GM21360 (cell line): ENCODE measurements at regions not wholly inside any gene's neighbourhood (a gene's known extent, or its start where the extent isn't known, plus 50 kb on each side); places are given as distances from the start of the nearest gene placed in this dataset.
"Not testable (repeated sequence)": the region's sequence is repeated elsewhere in the genome, so short reads cannot be mapped to it uniquely, and the experiment has no call there.

Source experiments
- ATAC-seq: cut with Tn5 transposase; IDR thresholded peaks from one replicate; pipeline ENCODE4 v1.9.1; 2021; ENCODE audit warnings: mild to moderate bottlenecking, moderate library complexity; ENCODE audit not compliant: unreplicated experiment

DNA sequence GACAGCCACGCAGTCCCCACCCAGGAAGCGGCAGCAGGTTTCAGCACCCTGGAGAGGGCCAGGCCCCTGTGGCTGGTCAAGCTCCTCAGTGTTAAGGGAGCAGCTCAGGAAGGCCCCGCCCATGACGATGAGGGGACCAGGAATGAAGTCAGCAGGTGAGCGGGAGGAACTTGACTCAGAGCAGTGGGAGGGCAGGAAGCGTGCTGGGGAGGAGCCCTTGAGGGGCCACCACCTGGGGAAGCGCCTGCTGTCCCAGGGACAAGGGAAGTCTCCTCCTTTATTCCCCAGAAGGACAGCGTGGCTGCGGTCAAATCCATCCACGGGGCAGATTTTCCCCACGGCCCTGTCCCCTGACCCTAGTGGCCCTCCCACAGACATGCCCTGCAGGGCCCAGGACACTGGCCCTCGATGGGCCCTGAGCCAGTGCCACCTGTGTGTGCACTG is 357.6 kb downstream of the ADGRD1 start:
- ATAC-seq: not testable (repeated sequence)

DNA sequence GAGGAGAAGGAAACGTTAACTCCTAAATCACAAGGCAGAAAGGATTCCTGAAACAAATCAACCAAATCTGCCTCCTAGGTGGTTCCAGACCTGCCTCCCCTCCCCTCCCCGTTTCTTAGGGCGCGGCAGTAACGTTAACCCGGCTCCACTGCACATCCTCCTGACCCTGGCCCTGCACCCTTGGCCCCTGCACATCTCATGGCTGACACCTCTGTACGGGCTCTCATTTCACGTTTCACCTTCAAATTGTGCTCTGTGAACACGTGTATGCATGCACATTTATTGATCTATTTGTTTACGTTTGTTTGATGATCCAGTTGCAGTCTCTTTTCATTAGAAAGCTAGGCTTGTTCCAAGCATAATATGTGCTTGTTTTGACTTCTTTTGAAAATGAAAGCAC is 358.1 kb downstream of the ADGRD1 start:
- no peak for ATAC-seq

DNA sequence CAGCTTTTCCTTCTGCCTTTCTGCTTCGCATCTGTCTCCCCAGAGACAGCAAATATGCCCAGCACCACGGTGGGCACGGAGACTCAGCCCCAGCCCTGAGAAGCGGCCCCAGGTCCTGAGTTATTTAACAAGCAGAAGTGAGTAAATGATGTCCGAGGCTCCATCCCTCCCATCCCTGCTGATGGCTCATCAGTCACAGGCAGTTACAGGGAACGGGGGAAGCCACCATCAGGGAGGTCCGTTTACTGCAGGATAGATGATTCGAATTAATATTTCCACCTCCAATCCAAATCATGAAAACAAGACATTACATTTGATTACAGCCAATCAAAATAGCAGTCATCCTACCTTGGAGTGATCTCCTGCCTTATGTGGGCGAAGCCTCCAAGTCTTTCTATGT is 358.7 kb downstream of the ADGRD1 start:
- ATAC-seq: not testable (repeated sequence)

DNA sequence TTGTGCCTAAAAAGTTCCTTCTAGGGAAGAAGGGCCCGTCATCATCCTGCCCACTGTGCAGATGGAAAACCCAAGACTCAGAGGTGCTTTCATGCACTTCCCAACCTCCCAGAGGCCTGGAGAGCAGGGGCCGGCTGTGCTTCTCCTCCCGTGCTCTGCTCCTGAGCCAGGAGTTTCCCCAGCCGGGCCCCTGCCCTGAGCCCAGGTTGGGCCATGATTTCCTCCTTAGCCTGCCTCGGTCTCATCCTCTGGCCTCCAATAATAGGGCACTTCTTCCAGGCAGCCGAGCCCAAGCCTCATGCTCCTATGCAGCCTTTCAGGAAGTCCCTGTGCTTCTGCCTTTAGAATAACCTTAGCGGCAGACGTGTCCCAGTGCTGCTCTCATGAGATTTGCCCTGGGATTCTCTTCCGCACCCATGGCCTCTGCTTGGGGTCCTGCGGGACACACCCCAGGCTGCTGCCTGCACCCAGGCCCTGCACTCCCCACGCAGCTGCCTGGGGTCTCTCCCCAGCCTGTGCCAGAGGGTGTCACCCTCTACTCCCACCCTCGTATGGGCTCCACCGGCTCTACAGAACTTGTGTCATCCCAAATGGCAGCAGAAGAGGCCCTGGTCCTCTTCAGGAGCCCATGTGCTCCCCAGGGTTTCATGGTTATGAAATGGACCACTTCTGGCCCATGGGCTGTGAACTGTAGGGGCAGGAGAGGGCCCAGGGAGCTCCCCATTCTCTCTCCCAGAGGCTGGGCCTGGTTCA is 359.3 kb downstream of the ADGRD1 start:
- ATAC-seq: no peak

DNA sequence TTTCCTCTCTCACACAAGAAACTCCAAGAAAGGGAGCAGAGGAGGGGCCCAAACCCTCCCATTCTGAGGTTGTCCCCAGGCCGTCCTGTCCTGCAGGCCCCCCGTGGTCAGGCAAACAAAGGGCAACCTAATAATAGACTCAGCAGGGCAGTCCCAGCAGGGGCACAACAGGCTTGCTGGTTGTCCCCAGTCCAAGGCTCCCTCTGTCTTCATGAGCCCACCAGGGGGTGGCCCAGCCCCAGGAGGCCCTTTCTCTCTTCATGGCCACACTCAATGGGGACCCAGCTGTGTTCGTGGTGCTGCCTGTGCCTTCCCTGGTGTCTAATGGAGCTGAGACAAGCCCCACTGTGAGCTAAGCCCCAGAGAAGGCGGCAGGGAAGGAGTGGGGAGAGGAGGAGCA is 359.9 kb downstream of the ADGRD1 start:
- ATAC-seq: no peak

DNA sequence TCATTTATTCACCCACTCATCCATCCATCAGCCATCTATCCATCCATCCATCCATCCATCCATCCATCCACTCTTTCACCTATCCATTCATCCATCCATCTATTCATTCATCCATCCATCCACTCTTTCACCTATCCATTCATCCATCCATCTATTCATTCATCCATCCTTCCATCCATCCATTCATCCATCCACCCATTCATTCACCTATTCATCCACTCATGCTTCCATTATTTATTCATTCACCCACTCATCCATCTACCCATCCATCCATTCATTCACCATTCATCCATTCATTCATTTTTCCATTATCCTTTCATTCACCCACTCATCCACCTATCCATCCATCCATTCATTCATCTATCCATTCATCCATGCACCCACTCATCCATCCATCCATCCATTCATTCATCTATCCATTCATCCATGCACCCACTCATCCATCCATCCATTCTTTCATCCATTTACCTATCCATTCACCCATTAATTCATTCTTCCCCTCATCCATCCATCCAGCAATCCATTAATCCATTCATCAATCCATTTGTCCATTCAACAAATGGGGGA is 360.9 kb downstream of the ADGRD1 start:
- no peak for ATAC-seq

DNA sequence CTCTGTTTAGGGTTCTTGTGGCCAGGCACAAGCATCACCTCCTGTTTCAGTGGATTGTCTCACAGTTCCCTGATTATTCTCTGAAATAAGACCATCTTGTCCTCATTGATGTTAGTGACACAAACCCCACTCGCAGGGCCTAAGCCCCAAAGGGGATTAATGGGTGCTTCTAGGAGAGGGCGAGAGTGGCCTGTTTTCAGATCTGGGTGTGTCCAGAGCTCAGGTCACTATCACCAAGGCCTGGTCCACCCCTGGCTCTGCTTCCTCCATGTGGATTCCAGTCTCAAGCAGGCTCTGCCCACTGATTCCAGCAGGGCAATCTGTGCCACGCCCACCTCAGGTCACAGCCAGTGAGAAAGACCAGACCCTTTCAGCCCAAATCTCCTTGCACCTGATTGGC is 361.9 kb downstream of the ADGRD1 start:
- ATAC-seq: no peak

DNA sequence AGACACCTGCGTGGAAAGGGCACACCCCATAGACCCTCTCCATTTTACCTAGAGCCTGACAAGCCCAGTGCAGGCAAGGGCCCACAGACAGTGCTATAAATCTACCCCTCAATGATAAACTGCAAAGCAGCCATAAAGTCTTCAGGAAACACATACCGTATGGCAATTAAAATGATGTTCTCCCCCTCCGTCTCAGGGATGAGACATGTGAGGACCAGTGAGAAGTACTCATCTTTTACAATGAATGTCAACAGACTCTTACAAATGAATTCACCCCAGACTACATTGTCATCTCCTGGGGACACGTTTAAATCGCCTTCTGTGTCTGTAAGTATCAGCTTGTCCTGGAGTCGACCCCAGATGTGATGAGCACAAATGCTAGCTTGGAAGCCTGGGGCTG is 362.7 kb downstream of the ADGRD1 start:
- no peak for ATAC-seq

DNA sequence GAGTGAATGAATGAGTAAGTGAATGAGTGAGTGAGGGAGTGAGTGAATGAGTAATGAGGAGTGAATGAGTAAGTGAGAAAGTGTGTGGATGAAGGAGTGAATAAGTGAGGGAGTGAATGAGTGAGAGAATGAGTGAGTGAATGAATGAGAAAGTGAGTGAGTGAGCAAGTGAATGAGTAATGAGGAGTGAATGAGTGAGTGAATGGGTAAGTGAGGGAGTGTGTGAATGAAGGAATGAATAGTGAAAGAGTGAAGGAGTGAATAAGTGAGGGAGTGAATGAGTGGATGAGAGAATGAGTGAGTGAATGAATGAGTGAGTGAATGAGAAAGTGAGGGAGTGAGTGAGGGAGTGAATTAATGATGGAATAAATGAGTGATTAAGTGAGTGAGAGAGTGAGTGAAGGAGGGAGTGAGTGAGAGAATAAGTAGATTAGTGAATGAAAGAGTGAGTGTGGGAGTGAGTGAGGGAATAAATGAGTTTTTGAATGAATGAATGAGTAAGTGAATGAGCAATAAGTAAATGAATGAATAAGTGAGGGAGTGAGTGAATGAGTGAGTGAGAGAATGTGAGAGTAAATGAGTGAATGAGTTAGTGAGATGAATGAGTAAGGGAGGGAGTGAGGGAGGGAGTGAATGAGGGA is 364.5 kb downstream of the ADGRD1 start:
- ATAC-seq: no peak

DNA sequence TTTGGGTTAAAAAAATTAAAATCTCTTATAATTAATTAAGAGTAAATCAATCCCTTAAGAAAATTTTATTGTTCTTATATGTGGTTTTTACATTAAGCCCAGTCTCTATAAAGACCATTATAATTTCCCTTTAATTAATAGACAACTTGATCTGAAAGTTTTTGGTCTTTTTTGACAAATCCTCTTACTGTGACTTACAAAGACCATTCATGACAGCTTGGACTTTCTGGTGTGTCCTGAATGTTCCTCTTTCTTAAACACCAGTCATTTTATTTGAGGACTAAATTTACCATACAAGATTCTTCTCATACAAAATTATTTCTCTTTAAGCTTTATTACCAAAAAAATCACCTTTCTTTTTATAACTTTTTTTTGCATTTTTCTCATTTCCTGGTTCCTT is 368.3 kb downstream of the ADGRD1 start:
- ATAC-seq: no peak

DNA sequence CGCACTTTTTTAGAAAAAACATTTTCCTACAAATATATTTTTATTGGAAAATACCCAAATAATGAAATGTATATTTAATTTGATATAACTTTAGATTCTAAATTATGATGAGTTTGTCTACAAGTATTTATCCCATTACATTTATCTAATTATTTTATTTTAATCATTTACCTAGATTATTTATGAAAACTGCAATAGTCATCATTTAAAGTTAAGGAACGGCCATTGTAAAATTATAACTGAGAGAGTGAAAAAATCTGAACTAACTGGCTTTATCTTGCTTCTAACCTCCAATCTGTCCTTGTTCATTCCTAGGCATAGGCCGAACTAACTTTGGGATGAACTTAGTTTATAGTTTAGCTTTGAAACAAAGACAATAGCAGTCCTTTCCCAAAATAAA is 368.8 kb downstream of the ADGRD1 start:
- not testable (repeated sequence) for ATAC-seq

DNA sequence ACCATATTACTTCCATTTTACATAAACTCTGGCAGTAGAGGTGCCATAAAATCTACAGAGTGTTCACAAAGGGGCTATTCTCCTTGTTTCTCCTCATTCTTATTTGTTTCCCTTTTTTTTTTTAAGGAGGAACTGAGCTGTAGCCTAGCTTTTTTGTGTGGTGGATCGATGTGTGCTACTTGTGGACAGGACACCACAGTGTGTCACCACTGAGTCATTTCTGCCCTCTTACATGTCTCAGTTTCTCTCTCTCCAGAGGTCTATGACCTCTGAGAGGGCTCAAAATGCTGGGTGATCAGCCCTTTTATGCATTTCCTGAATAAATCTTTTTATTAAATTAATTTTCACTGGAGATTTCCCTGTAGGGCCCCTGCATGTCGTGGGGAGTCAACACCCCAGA is 370.2 kb downstream of the ADGRD1 start:
- ATAC-seq: no peak

DNA sequence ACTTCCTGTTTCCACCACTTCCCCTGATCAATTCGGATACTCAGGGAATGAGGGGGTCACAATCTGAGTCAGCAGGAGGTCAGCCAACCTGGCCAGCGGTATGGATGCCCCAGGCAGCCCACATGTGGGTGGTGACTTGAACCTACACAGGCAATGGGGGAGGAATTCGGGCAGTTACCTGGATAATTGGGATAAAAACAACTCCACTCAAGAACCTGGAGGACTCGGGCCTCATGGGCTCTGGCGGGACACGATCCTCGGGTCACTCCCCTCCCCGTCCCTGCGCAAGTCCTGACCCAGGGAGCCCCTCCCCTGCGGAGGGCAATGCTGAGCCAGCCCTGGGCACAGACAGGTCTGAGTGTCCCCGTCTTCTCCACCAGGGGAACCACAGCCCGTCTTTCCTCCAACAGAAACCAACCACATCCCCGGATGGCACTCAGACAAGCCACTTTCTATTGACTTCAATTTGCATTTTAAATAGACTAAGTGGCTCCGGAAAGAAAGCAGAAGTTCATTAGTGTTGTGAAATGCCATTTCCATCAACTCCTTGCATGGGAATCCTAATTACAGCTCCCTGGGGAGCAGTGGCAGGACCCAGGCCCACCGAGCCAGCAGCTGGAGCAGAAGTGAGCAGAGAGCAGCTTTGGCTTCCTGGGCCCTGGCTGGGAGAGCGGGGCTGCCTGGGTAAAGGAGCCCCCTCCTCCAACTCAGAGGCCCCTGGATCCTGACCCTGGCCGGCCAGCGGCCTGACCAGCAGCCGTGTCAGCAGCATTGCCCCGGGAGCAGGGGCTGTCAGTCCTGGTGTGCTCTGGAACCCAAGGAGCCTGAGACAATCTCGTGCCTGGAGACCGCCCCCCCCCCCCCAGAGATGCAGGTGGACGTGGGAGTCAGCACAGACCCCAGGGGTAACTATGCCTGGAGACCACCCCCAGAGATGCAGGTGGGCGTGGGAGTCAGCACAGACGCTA is 374.1 kb downstream of the ADGRD1 start:
- no peak for ATAC-seq

DNA sequence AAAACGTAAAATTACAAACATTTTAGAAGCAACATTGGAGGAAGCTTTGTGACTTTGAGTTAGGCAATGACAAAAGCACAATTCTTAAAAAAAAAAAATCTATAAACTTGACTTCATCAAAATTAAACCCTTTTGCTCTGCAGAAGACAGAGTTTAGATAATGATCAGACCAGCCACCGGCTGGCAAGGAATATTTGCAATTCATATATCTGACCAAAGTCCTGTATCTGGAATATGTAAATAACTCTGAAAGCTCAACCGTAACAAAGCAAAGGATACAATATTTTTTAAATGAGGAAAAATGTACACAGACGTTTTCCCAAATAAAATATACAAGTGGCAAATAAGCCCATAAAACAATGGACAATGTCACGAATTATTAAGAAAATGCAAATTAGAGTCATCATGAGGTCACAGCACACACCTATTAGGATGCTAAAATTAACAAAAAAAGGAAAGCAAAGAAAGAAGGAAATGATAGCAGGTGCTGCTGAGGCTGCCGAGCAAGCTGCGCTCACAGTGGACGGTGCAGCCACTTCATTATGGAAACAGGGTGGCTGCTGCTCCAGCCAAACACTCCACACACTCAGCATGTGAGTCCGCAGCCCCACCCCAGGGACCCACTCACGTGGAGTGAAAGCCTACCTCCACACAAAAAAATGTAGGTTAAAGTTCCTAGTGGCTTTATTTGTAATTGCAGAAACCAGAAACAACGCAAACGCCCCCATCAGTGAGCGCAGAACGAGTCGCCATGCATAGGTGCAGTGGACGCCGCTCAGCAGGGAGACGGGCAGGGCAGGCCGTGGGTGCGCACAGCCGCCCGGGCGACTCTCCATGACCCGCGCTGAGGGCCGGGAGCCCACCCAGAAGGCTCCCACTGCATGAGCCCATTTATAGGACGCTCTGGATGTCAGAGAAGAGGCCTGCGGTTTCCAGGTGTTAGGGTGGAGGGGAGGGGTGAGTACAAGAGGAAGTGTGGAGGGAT is 375.4 kb downstream of the ADGRD1 start:
- ATAC-seq: not testable (repeated sequence)

DNA sequence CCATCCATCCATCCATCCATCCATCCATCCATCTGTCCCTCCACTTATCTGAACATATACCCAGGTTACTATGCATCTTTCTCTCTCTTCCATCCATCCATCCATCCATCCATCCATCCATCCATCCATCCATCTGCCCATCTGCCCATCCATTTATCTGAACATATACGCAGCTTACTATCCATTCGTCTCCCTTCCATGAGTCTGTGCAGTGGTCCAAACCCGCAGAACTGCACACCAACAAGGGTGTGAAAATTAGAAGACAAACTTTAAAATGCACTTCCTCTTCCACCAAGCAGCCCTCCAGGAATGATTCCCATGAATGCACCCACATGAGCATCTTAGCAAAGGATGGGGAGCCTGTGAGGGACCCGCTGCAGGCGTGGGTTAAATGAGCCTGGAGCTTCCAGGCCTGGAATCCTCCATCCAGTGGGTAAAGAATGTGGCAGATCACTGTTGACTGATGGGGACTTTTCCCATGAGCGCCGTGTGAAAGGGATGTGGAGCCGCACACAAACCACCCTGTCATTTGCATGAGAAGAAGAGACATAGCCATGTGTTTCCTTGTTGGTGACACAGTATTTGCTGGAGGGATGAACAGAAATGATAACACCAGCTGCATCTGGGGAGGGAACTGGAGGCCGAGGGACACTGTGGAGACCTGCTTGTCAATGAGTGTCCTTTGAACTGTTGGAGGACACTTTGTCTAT is 376.6 kb downstream of the ADGRD1 start:
- ATAC-seq: no peak

DNA sequence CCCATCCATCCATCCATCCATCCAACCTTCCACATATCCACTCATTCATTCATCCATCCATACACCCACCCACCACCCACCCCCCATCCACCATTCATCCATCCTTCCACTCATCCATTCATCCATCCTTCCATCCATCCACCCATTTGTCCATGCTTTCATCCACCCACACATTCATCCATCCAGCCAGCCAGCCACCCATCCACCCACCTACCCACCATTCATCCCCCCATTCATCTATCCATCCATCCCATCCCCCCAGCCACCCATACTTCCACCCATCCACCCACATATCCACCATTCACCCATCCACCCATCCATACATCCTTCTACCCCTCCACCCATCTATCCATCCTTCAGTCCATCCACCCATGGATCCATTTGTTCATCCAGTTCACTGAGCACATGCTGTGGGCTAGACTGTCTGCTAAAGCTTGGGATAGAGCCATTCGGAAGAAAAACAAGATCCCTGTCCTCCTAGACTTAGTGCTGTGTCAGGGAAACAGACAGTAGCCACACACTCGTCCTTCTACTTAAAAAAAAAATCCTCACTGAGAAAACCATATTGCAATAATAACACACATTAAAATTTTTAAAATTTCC is 377.5 kb downstream of the ADGRD1 start:
- ATAC-seq: no peak

DNA sequence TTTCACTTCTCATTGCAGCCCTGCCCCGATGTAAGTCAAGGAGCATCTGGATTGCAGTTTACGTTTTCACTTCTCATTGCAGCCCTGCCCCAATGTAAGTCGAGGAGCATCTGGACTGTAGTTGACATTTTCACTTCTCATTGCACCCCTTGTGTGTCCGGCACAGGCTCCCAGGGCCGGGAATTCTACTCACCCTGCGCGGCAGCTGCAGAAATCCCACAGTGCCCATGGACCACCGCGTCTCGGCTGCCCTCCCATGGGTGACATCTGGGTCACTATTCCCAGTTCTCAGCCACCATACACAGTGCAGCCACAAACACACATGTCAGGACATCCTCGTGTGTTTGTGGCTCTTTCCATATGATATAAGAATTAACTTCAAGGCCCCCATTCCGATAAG is 378.5 kb downstream of the ADGRD1 start:
- no peak for ATAC-seq

DNA sequence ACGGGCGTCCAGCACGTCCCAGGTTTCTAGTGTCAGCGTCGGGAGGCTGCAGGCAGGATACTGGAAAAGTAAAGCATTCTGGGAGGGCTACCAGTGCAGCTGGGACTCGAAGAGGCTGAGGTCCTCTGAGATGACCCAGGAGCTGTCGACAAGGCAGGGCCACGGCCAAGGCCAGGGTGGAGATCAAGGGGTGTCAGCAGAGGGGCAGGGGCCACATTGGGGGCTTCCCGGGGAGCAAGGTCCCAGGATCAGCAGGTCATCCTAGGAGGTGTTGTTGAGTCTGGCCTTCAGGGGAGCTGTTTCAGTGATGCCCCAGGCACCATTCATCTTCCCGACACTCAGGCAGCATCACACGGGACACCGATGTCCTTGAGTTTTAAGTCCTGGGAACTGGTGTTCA is 377.8 kb upstream of the SFSWAP start:
- no peak for ATAC-seq
